ENCODE measurements at regions not wholly inside any gene's neighbourhood (a gene's known extent, or its start where the extent isn't known, plus 50 kb on each side); places are given as distances from the start of the nearest gene placed in this dataset.
"Not testable (repeated sequence)": the region's sequence is repeated elsewhere in the genome, so short reads cannot be mapped to it uniquely, and the experiment has no call there.

- not testable (repeated sequence) for H3K4me3 ChIP-seq (ENCODE audit: low read depth in 1 of 5, low read length in 5 of 5); H3K9ac ChIP-seq (ENCODE audit: low read length in 5 of 5); H3K36me3 ChIP-seq (ENCODE audit: control insufficient read depth in 5 of 5, insufficient read depth in 5 of 5, low read length in 5 of 5); H3K9me3 ChIP-seq (ENCODE audit: control insufficient read depth in 5 of 5, low read length in 5 of 5); H3K27me3 ChIP-seq (ENCODE audit: control insufficient read depth in 5 of 5, insufficient read depth in 4 of 5, low read length in 5 of 5); H3K4me1 ChIP-seq (ENCODE audit: control insufficient read depth in 5 of 5, insufficient read depth in 5 of 5, low read length in 5 of 5); H3K27ac ChIP-seq (ENCODE audit: low read depth, low read length)
Measured at GRCh38 chr3:65133752-65134151, 446.0 kb upstream of the ADAMTS9 start.

- peaks cover 0 to 3% (median 0%) of the 10 kb centered on the region in 5 donors for H3K4me1 ChIP-seq (ENCODE audit: control insufficient read depth in 5 of 5, insufficient read depth in 5 of 5, low read length in 5 of 5)
- no peak overlapping the region for H3K4me3 ChIP-seq (ENCODE audit: low read depth in 1 of 5, low read length in 5 of 5)
- H3K9ac ChIP-seq (ENCODE audit: low read length in 5 of 5) = no peak overlapping the region
- H3K27ac ChIP-seq (ENCODE audit: low read depth, low read length) = no peak overlapping the region
- H3K9me3 ChIP-seq (ENCODE audit: control insufficient read depth in 5 of 5, low read length in 5 of 5) = no peaks in the 10 kb centered on the region
- no peaks in the 10 kb centered on the region for H3K27me3 ChIP-seq (ENCODE audit: control insufficient read depth in 5 of 5, insufficient read depth in 4 of 5, low read length in 5 of 5)
- H3K36me3 ChIP-seq (ENCODE audit: control insufficient read depth in 5 of 5, insufficient read depth in 5 of 5, low read length in 5 of 5) = no peaks in the 10 kb centered on the region
Measured at GRCh38 chr3:65130782-65131181, 443.0 kb upstream of the ADAMTS9 start.

GRCh38 chr3:65128346-65128745 is 440.5 kb upstream of the ADAMTS9 start:
- Histone ChIP-seq H3K9ac (ENCODE audit: low read length in 5 of 5) (no peak overlapping the region), H3K4me3 (ENCODE audit: low read depth in 1 of 5, low read length in 5 of 5) (no peak overlapping the region), H3K36me3 (ENCODE audit: control insufficient read depth in 5 of 5, insufficient read depth in 5 of 5, low read length in 5 of 5) (no peaks in the 10 kb centered on the region), H3K27me3 (ENCODE audit: control insufficient read depth in 5 of 5, insufficient read depth in 4 of 5, low read length in 5 of 5) (no peaks in the 10 kb centered on the region), H3K4me1 (ENCODE audit: control insufficient read depth in 5 of 5, insufficient read depth in 5 of 5, low read length in 5 of 5) (no peaks in the 10 kb centered on the region), H3K9me3 (ENCODE audit: control insufficient read depth in 5 of 5, low read length in 5 of 5) (no peaks in the 10 kb centered on the region), H3K27ac (ENCODE audit: low read depth, low read length) (no peak overlapping the region)

DNA sequence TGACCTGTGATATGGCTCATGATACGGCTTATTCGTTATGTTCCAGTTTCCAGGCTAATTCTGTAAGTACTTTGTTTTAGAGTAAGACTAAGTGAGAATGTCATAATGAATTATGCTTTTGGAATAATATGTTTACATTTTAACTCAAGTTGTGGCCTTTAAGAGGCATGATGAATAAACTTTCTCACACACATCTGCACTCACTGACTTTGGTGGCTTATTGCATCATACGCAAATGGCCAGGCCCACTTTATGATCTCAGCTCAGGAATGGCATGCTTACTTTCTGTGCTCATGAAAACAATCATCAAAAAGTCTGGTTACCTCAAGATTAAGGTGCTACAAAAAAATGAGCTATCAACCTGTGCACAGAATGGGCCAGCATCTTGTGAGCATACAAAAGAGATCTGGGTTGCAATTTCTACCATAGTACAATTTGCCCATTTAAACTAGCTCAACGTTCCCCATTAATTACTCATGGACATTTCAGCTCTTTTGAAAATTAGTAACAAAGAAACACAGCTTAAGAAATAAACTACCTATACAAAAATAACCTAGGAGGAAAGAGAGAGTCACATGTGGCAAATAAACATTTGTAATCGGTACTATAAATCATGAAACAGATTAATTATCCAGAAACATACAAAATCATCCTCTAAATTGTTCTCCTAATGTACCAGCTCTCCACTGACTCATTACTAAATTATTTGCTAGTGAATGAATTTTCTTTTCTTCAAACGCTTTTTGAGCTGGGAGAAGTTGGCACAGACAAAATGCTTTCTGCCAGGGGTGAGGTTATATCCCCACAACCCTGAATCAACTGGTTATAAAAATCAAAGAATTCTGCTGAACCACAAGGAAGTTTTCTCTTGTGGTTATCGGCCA is 439.0 kb upstream of the ADAMTS9 start:
- Histone ChIP-seq H3K4me1 (ENCODE audit: control insufficient read depth in 5 of 5, insufficient read depth in 5 of 5, low read length in 5 of 5) (no peaks in the 10 kb centered on the region), H3K27me3 (ENCODE audit: control insufficient read depth in 5 of 5, insufficient read depth in 4 of 5, low read length in 5 of 5) (no peaks in the 10 kb centered on the region), H3K9me3 (ENCODE audit: control insufficient read depth in 5 of 5, low read length in 5 of 5) (no peaks in the 10 kb centered on the region), H3K4me3 (ENCODE audit: low read depth in 1 of 5, low read length in 5 of 5) (no peak overlapping the region), H3K36me3 (ENCODE audit: control insufficient read depth in 5 of 5, insufficient read depth in 5 of 5, low read length in 5 of 5) (no peaks in the 10 kb centered on the region), H3K9ac (ENCODE audit: low read length in 5 of 5) (no peak overlapping the region), H3K27ac (ENCODE audit: low read depth, low read length) (no peak overlapping the region)

DNA sequence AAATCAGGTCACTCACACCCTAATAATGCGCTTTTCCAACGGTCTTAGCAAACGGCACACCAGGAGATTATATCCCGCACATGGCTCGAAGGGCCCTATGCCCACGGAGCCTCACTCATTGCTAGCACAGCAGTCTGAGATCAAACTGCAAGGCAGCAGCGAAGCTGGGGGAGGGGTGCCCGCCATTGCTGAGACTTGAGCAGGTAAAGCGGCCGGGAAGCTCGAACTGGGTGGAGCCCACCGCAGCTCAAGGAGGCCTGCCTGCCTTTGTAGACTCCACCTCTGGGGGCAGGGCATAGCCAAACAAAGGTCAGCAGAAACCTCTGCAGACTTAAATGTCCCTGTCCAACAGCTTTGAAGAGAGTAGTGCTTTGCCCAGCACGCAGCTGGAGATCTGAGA is 432.4 kb upstream of the ADAMTS9 start:
- not testable (repeated sequence) for H3K4me1 ChIP-seq (ENCODE audit: control insufficient read depth in 5 of 5, insufficient read depth in 5 of 5, low read length in 5 of 5); H3K9ac ChIP-seq (ENCODE audit: low read length in 5 of 5); H3K9me3 ChIP-seq (ENCODE audit: control insufficient read depth in 5 of 5, low read length in 5 of 5); H3K36me3 ChIP-seq (ENCODE audit: control insufficient read depth in 5 of 5, insufficient read depth in 5 of 5, low read length in 5 of 5); H3K27me3 ChIP-seq (ENCODE audit: control insufficient read depth in 5 of 5, insufficient read depth in 4 of 5, low read length in 5 of 5); H3K4me3 ChIP-seq (ENCODE audit: low read depth in 1 of 5, low read length in 5 of 5); H3K27ac ChIP-seq (ENCODE audit: low read depth, low read length)

- Histone ChIP-seq H3K9ac (ENCODE audit: low read length in 5 of 5) (no peak overlapping the region), H3K27me3 (ENCODE audit: control insufficient read depth in 5 of 5, insufficient read depth in 4 of 5, low read length in 5 of 5) (no peaks in the 10 kb centered on the region), H3K9me3 (ENCODE audit: control insufficient read depth in 5 of 5, low read length in 5 of 5) (peaks cover 0 to 5% (median 3%) of the 10 kb centered on the region in 5 donors), H3K4me1 (ENCODE audit: control insufficient read depth in 5 of 5, insufficient read depth in 5 of 5, low read length in 5 of 5) (no peaks in the 10 kb centered on the region), H3K4me3 (ENCODE audit: low read depth in 1 of 5, low read length in 5 of 5) (no peak overlapping the region), H3K27ac (ENCODE audit: low read depth, low read length) (no peak overlapping the region), H3K36me3 (ENCODE audit: control insufficient read depth in 5 of 5, insufficient read depth in 5 of 5, low read length in 5 of 5) (no peaks in the 10 kb centered on the region)
Measured at GRCh38 chr3:65118912-65119499, 431.2 kb upstream of the ADAMTS9 start.

DNA sequence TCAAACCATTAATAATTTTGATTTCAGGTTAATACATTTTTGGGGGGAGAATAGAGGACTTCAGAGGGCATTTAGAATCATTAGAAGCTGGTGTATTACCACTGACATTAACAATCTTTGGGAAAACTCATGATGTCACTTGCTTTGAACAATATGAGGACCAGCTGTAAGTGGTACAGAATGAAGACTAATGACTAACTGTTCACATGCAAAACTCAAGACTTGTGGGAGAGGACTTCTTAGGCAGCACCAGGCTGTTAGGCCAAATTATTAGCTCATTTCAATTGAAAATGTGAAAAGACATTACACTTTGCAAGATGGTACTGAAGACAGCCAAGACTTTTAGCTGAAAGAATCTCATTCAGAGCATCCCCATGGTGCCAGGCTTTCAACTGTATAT is 426.2 kb upstream of the ADAMTS9 start:
- Histone ChIP-seq H3K9me3 (ENCODE audit: control insufficient read depth in 5 of 5, low read length in 5 of 5) (no peaks in the 10 kb centered on the region), H3K36me3 (ENCODE audit: control insufficient read depth in 5 of 5, insufficient read depth in 5 of 5, low read length in 5 of 5) (no peaks in the 10 kb centered on the region), H3K4me3 (ENCODE audit: low read depth in 1 of 5, low read length in 5 of 5) (no peak overlapping the region), H3K4me1 (ENCODE audit: control insufficient read depth in 5 of 5, insufficient read depth in 5 of 5, low read length in 5 of 5) (no peaks in the 10 kb centered on the region), H3K27ac (ENCODE audit: low read depth, low read length) (no peak overlapping the region), H3K27me3 (ENCODE audit: control insufficient read depth in 5 of 5, insufficient read depth in 4 of 5, low read length in 5 of 5) (no peaks in the 10 kb centered on the region), H3K9ac (ENCODE audit: low read length in 5 of 5) (no peak overlapping the region)

DNA sequence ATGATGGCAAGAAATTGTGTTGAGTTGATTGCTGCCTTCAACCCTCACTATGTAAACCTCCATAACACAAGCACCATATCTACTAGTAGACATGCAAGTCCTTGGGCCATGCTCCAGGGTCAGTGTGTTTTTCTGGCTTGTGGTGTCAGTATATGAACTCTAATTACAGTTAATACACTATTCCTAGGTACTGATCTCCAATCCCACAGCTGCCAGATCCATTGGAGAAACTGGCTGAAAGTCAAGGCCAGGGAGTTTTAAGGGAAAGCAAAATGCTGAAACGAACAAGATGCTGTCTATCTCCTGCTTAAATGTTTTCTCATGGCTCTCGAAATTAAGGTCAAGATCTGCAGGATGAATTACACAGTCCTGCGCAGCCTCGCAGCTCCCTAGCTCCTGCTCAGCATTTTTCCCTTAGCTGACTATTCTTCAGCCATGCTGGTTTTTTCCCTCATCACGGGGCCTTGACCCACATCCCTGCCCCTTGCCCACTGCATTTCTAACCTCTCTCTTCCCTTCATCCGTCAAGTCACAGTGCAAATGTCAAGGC is 425.0 kb upstream of the ADAMTS9 start:
- H3K4me3 ChIP-seq (ENCODE audit: low read depth in 1 of 5, low read length in 5 of 5) = no peak overlapping the region
- no peak overlapping the region for H3K27ac ChIP-seq (ENCODE audit: low read depth, low read length)
- H3K36me3 ChIP-seq (ENCODE audit: control insufficient read depth in 5 of 5, insufficient read depth in 5 of 5, low read length in 5 of 5) = no peaks in the 10 kb centered on the region

GRCh38 chr3:65110661-65111060 is 422.9 kb upstream of the ADAMTS9 start:
- H3K9ac ChIP-seq (ENCODE audit: low read length in 5 of 5) = no peak overlapping the region

More for the DNA sequence above, 425.0 kb upstream of the ADAMTS9 start:
- no peaks in the 10 kb centered on the region for H3K4me1 ChIP-seq (ENCODE audit: control insufficient read depth in 5 of 5, insufficient read depth in 5 of 5, low read length in 5 of 5)
- H3K9me3 ChIP-seq (ENCODE audit: control insufficient read depth in 5 of 5, low read length in 5 of 5) = no peaks in the 10 kb centered on the region
- no peak overlapping the region for H3K9ac ChIP-seq (ENCODE audit: low read length in 5 of 5)
- no peaks in the 10 kb centered on the region for H3K27me3 ChIP-seq (ENCODE audit: control insufficient read depth in 5 of 5, insufficient read depth in 4 of 5, low read length in 5 of 5)

DNA sequence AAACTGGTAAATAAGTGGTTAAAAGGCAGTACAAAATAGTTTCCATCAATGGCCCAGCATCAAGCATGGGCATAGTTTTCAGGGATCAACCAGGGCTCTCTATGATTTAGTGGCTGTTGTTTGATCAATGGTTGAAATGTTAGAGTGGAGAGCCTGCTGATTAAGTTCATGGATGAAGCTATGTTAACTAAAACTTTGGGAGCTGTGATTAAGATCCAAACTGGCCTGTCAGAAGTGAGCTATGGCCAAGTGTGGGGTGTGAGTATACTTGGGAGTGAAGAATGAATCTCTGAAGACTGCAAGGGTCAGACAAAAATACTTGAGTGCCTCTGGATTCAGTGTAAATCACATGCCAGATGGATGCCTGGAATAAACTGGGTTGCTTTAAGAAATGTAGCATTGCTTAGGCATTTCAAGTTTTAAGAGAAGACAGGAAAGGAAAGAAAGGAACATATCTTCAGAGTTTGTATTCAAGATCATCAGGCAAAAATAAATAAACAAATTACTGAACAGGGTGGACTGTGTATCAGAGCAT is 422.2 kb upstream of the ADAMTS9 start:
- Histone ChIP-seq H3K36me3 (ENCODE audit: control insufficient read depth in 5 of 5, insufficient read depth in 5 of 5, low read length in 5 of 5) (no peaks in the 10 kb centered on the region), H3K4me3 (ENCODE audit: low read depth in 1 of 5, low read length in 5 of 5) (no peak overlapping the region), H3K27ac (ENCODE audit: low read depth, low read length) (no peak overlapping the region), H3K4me1 (ENCODE audit: control insufficient read depth in 5 of 5, insufficient read depth in 5 of 5, low read length in 5 of 5) (no peaks in the 10 kb centered on the region), H3K9me3 (ENCODE audit: control insufficient read depth in 5 of 5, low read length in 5 of 5) (no peaks in the 10 kb centered on the region), H3K27me3 (ENCODE audit: control insufficient read depth in 5 of 5, insufficient read depth in 4 of 5, low read length in 5 of 5) (no peaks in the 10 kb centered on the region), H3K9ac (ENCODE audit: low read length in 5 of 5) (no peak overlapping the region)

More at GRCh38 chr3:65110661-65111060, 422.9 kb upstream of the ADAMTS9 start:
- Histone ChIP-seq H3K4me1 (ENCODE audit: control insufficient read depth in 5 of 5, insufficient read depth in 5 of 5, low read length in 5 of 5) (no peaks in the 10 kb centered on the region), H3K27me3 (ENCODE audit: control insufficient read depth in 5 of 5, insufficient read depth in 4 of 5, low read length in 5 of 5) (no peaks in the 10 kb centered on the region), H3K9me3 (ENCODE audit: control insufficient read depth in 5 of 5, low read length in 5 of 5) (no peaks in the 10 kb centered on the region), H3K4me3 (ENCODE audit: low read depth in 1 of 5, low read length in 5 of 5) (no peak overlapping the region), H3K36me3 (ENCODE audit: control insufficient read depth in 5 of 5, insufficient read depth in 5 of 5, low read length in 5 of 5) (no peaks in the 10 kb centered on the region), H3K27ac (ENCODE audit: low read depth, low read length) (no peak overlapping the region)

Data from subcutaneous abdominal adipose tissue (tissue), 5 donors.